ENCODE measurements at regions not wholly inside any gene's neighbourhood (a gene's known extent, or its start where the extent isn't known, plus 50 kb on each side); places are given as distances from the start of the nearest gene placed in this dataset.
"Not testable (repeated sequence)": the region's sequence is repeated elsewhere in the genome, so short reads cannot be mapped to it uniquely, and the experiment has no call there.

GRCh38 chr6:140388815-140389214 is 1014.4 kb upstream of the CITED2 start:
- DNase-seq, result no peak

DNA sequence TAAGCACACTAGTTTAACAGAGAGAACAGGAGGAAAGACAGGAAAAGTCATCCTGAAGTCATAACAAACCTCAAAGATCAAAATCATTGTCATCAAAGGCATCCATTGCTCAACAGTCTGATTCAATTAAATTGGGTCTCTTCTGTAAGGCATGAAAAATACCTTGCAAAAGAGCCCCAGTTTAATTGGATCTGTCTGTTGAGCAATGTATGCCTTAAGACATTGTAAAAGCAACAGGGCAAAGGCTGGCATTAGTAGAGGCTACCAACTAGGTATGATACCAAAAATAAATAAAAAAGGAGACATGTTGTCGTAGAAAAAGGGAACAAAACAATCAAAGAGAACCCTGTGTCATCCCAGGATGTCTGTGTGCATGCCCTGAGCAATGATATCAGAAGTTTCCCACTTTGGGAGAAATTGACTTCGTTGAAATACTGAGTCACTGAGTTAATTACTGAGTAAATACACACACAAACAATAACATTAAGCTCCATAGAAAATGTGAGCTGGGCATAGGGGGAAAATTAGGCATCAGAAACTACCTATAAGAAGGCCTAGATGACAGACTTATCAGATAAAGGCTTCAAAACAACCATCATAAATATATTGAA is 1013.8 kb upstream of the CITED2 start:
- DNase-seq, result no peak

GRCh38 chr6:140385679-140386078 is 1011.2 kb upstream of the CITED2 start:
- no peak for DNase-seq

DNA sequence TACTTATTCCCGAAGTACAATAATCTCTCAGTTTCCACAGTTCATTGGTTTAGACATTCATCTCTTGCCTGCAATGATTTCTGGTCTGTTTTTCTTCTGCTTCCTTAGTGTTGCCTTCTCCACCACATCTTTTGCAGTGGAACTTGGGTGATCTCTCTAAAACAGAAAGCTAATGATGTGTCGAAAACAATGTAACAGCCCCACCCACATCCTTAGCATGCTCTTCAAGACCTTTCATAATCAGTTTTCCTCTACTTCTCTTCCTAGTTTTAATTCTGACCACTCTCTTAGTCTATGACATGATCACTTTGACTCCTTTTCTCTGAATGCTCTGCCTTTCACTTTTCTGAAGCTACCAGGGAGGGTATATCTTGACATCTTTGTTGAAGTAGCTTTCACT is 1007.9 kb upstream of the CITED2 start:
- DNase-seq, result no peak

GRCh38 chr6:140380427-140381218 is 1006.2 kb upstream of the CITED2 start:
- DNase-seq, result no peak

DNA sequence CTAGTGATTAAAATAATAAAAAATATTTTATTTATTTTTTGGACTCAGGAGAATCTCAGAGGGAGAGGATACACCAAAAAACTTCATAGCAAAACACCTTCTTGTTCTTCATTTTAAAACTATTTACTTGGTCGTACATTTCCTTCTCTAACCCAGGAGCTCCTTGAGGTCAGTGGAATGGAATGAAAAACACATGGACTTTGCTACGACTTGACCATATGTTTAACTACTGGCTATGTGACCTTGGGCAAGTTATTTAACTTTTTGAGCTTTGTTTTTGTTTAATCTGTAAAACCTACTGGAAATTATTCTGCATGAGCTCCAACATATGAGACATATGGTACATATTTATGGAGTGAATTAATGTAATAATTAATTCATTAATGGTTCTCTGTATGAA is 1005.5 kb upstream of the CITED2 start:
- no peak for DNase-seq

- DNase-seq, result no peak
Measured at GRCh38 chr6:140376209-140376608, 1001.8 kb upstream of the CITED2 start.

- DNase-seq, result not testable (repeated sequence)
Measured at GRCh38 chr6:140373728-140374127, 999.3 kb upstream of the CITED2 start.

DNA sequence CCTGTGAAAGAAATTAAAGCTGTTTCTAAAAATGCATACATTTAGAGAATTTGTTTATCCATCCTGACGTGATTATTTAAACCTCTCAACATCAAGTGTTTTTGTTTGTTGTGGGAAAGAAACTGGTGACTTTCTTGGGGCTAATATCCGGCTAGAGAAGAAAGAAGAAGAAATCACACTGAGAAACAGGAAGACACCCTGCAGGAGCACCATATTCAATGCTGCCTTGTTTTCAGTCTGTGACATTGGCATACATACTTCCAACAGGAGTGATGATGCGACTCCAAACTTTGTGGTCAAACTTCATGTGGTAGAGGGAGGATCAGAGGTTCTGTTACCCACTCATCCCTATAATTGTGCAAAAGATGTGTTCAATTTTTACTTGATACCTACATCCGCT is 997.6 kb upstream of the CITED2 start:
- DNase-seq, result no peak

- peak in 1 of 2 donors; percentile 63 for DNase-seq
Measured at GRCh38 chr6:140370976-140371870, 996.8 kb upstream of the CITED2 start.

DNA sequence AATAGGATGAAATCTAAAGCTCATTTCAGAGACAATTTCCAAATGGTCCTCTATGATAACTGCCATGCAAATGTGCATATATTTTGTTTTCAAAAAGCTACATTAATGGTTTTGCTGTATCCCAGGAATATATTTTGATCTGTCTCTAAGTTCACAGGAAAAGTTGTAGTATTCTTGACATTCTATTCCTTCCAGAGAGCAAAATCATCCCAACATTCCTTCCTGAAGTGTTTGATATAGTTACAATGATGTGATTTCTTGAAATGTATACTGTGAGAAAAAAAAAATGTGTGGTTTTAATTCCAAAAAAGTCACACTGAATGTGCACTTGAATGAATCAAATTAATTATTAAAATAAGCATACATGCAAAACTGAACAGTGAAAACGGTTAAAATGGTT is 996.0 kb upstream of the CITED2 start:
- no peak for DNase-seq

- no peak for DNase-seq
Measured at GRCh38 chr6:140366991-140367390, 992.5 kb upstream of the CITED2 start.

DNA sequence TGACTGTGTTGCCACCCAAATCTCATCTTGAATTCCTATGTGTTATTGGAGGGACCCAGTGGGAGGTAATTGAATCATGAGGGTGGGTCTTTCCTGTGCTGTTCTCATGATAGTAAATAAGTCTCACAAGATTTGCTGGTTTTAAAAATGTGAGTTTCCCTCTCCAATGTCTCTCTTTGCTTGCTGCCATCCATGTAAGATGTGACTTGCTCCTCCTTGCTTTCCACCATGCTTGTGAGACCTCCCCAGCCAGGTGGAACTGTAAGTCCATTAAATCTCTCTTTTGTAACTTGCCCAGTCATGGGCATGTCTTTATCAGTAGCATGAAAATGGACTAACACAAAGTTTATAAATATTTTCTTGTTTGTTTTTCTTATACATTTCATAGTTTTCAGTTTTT is 990.5 kb upstream of the CITED2 start:
- DNase-seq, result no peak

DNA sequence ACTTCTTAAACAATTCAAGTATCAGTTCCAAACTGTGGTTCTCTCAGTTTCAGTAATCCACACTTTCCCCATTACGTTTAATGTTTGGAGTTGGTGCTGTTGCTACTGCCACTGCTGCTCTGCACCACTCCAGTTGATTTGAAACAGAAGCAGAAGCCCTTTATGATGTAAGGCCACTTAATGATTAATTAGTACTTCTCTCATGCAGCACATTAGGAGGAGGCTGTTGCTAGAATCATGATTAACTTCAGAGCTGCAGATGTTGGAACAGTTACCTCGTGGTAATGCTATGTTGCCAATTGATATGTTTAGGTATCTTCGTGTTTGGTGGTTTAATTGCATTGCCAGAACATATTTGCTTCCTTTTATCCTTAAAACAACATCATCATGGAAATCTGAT is 986.2 kb upstream of the CITED2 start:
- no peak for DNase-seq

GRCh38 chr6:140355476-140355875 is 981.0 kb upstream of the CITED2 start:
- DNase-seq, result no peak

DNA sequence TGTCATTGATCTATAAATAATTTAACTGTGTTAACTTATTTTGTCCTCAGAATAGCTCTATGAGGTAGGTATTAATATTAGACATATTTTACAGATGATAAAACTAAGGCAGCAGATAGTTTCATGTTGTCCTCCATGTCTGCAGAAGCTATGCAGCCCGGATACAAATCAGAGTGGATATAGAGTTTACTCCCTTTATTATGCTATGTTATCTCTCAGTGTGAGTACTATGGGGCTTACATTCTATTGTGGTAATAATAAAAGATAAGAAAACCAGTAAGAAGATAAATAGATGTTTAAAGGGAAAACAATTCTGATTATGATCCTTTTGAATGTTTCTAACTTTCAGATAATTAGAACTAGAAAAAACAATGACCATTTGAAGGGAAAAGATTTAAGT is 979.8 kb upstream of the CITED2 start:
- no peak for DNase-seq

DNA sequence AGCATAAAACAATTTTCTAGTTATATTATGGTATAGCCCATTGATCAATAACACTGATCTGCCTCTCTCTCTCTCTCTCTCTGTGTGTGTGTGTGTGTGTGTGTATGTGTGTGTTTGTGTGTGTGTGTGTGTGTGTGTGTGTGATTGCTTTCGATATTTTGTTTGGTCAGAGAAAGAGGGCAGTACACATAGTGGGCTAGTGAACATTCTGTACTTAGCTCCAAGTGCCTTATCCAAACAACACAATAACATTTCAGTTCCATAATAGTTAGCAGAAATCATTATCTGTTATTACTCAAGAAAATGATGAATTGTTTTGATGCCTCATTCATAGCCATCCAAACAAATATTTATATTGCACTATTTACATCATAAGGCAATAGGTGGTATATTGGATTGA is 979.1 kb upstream of the CITED2 start:
- DNase-seq, result no peak

DNA sequence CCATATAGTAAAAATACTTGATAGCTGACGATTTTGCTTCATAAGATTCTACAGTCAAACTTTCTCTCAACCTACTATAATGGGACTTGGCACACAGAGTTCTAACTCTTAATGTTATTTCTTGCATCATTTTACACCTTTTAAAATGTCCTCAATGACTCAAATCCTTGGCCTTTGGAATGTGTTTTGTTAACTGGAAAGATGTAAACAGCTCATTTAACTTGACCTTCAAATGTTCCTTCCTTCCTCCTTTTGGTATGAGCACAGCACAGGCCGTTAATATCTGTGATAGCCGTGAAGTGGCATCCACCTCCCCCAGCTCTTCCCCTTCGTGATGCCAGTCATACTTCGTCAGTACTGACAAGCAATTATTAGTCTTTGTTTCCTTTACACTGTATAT is 972.0 kb upstream of the CITED2 start:
- DNase-seq, result no peak

DNA sequence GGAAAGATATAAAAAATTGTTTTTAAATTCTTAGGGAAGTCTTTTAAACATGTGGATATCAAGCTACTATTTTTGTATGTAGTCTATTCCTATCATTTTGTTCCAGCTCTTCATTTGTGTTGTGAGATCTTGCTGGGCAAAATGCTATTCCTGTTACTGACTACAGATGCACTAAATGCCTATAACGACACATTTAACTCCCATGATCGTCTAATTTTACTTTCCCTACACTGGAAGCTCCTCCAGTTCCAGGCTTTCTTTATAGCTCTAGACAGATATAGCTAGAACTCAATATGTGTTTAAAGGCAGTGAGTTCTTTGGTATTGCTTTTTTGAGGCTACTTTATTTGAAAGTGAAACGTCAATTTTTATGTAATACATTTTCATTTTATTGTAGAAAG is 971.5 kb upstream of the CITED2 start:
- no peak for DNase-seq

DNA sequence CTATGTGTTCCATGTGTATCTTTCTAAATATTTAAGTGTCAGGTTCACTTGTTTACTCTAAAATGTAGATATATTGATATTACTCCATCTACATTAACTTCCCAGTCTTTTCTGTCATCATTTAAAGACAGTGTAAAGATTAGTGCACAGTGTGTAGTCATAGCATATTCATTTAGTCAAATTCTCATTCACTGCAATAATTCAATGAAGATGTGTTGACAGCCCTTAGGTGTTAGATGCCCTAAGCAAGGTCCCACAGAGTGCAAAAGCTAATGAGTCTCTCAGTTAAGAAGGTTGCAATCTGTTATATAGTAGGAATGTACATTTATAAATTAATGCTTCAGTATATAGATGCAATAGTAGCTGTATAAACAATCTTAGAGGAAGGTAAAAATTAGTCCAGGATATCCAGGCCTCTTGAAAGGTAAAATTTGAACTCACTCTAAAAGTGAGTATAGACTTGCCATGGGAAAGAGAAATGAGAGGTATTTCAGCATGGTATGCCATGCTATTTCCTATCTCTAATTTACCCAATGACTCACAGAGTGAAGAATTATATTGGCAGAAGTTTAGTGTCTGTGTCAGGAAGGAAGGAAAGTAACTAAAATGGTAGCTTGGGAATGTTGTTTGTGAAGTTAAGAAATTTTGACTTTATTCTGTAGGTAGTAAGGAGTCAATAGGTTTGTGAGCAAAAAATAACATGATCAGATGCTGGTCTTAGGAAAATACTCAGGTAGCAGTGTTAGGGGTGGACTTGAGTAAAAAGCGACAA is 969.9 kb upstream of the CITED2 start:
- no peak for DNase-seq

DNA sequence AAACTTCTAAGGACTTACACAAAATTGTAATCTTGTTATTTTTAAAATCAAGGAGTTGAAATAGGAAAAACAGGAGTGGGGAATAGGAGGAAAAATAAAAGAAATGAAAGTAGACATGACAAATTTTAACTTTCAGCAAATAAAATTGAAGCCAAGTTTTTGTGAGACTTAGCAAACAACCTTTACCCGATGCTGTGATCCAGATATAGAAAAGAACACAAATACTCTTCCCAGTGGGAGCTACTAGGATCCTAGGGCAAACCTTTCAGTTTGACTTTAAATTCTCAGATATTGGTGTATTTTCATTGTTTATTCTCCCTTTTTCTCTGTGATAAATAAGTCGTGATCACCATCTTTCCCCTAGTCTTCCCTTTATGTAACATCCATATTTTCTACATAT is 968.7 kb upstream of the CITED2 start:
- no peak for DNase-seq

- DNase-seq, result no peak
Measured at GRCh38 chr6:140341272-140341671, 966.8 kb upstream of the CITED2 start.

- DNase-seq, result no peak
Measured at GRCh38 chr6:140340795-140341194, 966.3 kb upstream of the CITED2 start.
